SK-N-SH (cell line): ENCODE measurements at regions not wholly inside any gene's neighbourhood (a gene's known extent, or its start where the extent isn't known, plus 50 kb on each side); places are given as distances from the start of the nearest gene placed in this dataset.
A peak's percentile ranks its signal among the peaks of the same experiment; 100 is the strongest.

Experiments used
- CTCF ChIA-PET: fragments of 300-600, 350-600 bp; formaldehyde crosslinking; extraction: SDS; loops from one replicate; lab custom pipeline; 2021; lab: Yijun Ruan, JAX
- POLR2A ChIA-PET: fragments of 350-600 bp; sonication (Branson Sonifier 250); formaldehyde crosslinking; extraction: SDS; loops from one replicate; lab custom pipeline; 2020; ENCODE audit warnings: antibody characterized with exemption, inconsistent platforms; lab: Yijun Ruan, JAX
- DNase-seq: peaks from one replicate; pipeline ENCODE4 v3.0.0; 2012
- H2AFZ ChIP-seq: fragments of 200-600 bp; sonication (generic); 2 replicates; pipeline ENCODE4 v1.8.1; 2016; ENCODE audit warnings: antibody characterized with exemption, mild to moderate bottlenecking, low read depth
- H3F3A ChIP-seq: fragments of 200-600 bp; sonication (generic); replicated peaks from 2 replicates; pipeline ENCODE3; 2016; ENCODE audit warnings: antibody characterized with exemption, mild to moderate bottlenecking; ENCODE audit not compliant: insufficient read depth
- H3K27ac ChIP-seq, 2 experiments: fragments of 200-500 bp in 1 of 2; fragments of 200-600 bp in 1 of 2; sonication (Bioruptor generic) in 1 of 2; sonication (generic), shearing (Covaris generic) in 1 of 2; 2 replicates each; pipeline versions ENCODE4 v1.5.1 to v1.6.1; 2014 to 2016; ENCODE audit warnings: low read depth in 2 of 2, inconsistent platforms in 1 of 2, low read length in 1 of 2, mild to moderate bottlenecking in 1 of 2, mixed read lengths in 1 of 2
- H3K27me3 ChIP-seq: fragments of 200-600 bp; sonication (generic), shearing (Covaris generic); 2 replicates; pipeline ENCODE4 v1.6.1; 2016; ENCODE audit warnings: mixed run types; ENCODE audit not compliant: insufficient read depth
- H3K36me3 ChIP-seq, 2 experiments: fragments of 200-500 bp in 1 of 2; fragments of 200-600 bp in 1 of 2; sonication (Bioruptor generic) in 1 of 2; sonication (generic) in 1 of 2; replicated peaks in 1 of 2; 2 replicates each; pipeline versions ENCODE3 to v1.5.1; 2014 to 2016; ENCODE audit warnings: low read length in 1 of 2, mild to moderate bottlenecking in 1 of 2; ENCODE audit not compliant: insufficient read depth in 2 of 2, control insufficient read depth in 1 of 2
- H3K4me1 ChIP-seq, 2 experiments: fragments of 200-500 bp in 1 of 2; fragments of 200-600 bp in 1 of 2; sonication (Bioruptor generic) in 1 of 2; sonication (generic), shearing (Covaris generic) in 1 of 2; 2 replicates each; pipeline versions ENCODE4 v1.5.1 to v1.6.1; 2014 to 2016; ENCODE audit warnings: low read depth in 1 of 2, low read length in 1 of 2, mixed run types in 1 of 2; ENCODE audit not compliant: insufficient read depth in 2 of 2, control insufficient read depth in 1 of 2
- H3K4me2 ChIP-seq: fragments of 200-600 bp; sonication (generic), shearing (Covaris generic); 2 replicates; pipeline ENCODE4 v1.6.1; 2017; ENCODE audit warnings: mixed run types
- H3K4me3 ChIP-seq, 2 experiments: fragments of 200-500 bp in 1 of 2; fragments of 200-600 bp in 1 of 2; sonication (Bioruptor generic) in 1 of 2; sonication (generic), shearing (Covaris generic) in 1 of 2; 2 replicates each; pipeline versions ENCODE4 v1.5.1 to v1.8.1; 2014 to 2016; ENCODE audit warnings: low read depth in 2 of 2, inconsistent platforms in 1 of 2, low read length in 1 of 2, mild to moderate bottlenecking in 1 of 2, mixed read lengths in 1 of 2, moderate library complexity in 1 of 2
- H3K79me2 ChIP-seq: fragments of 200-600 bp; sonication (generic); 2 replicates; pipeline ENCODE4 v1.8.1; 2017; ENCODE audit warnings: mild to moderate bottlenecking; ENCODE audit not compliant: insufficient read depth
- H3K9ac ChIP-seq: fragments of 200-600 bp; sonication (generic); 2 replicates; pipeline ENCODE4 v1.6.1; 2017; ENCODE audit warnings: mixed run types
- H3K9me2 ChIP-seq: fragments of 200-600 bp; sonication (generic); 2 replicates; pipeline ENCODE4 v1.6.1; 2017; ENCODE audit warnings: mixed run types
- H3K9me3 ChIP-seq: fragments of 200-600 bp; sonication (generic); 2 replicates; pipeline ENCODE4 v1.6.1; 2017; ENCODE audit warnings: mixed run types, mild to moderate bottlenecking, moderate library complexity
- H4K20me1 ChIP-seq: fragments of 200-600 bp; sonication (generic); 2 replicates; pipeline ENCODE4 v1.6.1; 2017; ENCODE audit warnings: mild to moderate bottlenecking, mixed run types; ENCODE audit not compliant: insufficient read depth
- EZH2phosphoT487 ChIP-seq: fragments of 200-600 bp; sonication (generic); IDR thresholded peaks from 2 replicates; pipeline ENCODE4 v1.6.1; 2017; ENCODE audit warnings: low read depth, mixed run types, mild to moderate bottlenecking, antibody characterized with exemption, moderate library complexity, borderline replicate concordance
- FOXJ3 ChIP-seq: sonication (generic); formaldehyde crosslinking; IDR thresholded peaks from 2 replicates; pipeline ENCODE4 v1.5.1; 2020; ENCODE audit warnings: mild to moderate bottlenecking, missing genetic modification reagents
- JUND ChIP-seq: IDR thresholded peaks from 2 replicates; pipeline ENCODE4 v1.4.0; 2012
- NFIC ChIP-seq: IDR thresholded peaks from 2 replicates; pipeline ENCODE4 v1.4.0; 2012; ENCODE audit warnings: borderline replicate concordance
- RCOR1 ChIP-seq: fragments of 150-350 bp; IDR thresholded peaks from 2 replicates; pipeline ENCODE4 v1.6.1; 2017; ENCODE audit warnings: antibody characterized with exemption, low read length
- SMC3 ChIP-seq: IDR thresholded peaks from 2 replicates; pipeline ENCODE4 v1.6.1; 2012; ENCODE audit warnings: low read depth, low read length, improper control_type of control experiment
- TAF1 ChIP-seq: IDR thresholded peaks from 2 replicates; pipeline ENCODE4 v1.6.1; 2012; ENCODE audit warnings: low read depth, mild to moderate bottlenecking, low read length, moderate library complexity, borderline replicate concordance
- TEAD4 ChIP-seq: IDR thresholded peaks from 2 replicates; pipeline ENCODE4 v1.4.0; 2012; ENCODE audit warnings: mild to moderate bottlenecking, borderline replicate concordance; ENCODE audit not compliant: insufficient read depth
- WGBS: methylation state at CpG from one replicate; pipeline ENCODE4 v1.1.6; 2017; ENCODE audit warnings: low lambda C conversion rate; 5-methylcytosine and 5-hydroxymethylcytosine counted together
- TF ChIP-seq, protein P1 (sequence below): fragments of 150-350 bp; IDR thresholded peaks from 2 replicates; pipeline ENCODE4 v1.6.1; 2017; ENCODE audit warnings: antibody characterized with exemption, low read length, low read depth, borderline replicate concordance
- TF ChIP-seq, protein P2 (sequence below): IDR thresholded peaks from 2 replicates; pipeline ENCODE4; 2012

DNA sequence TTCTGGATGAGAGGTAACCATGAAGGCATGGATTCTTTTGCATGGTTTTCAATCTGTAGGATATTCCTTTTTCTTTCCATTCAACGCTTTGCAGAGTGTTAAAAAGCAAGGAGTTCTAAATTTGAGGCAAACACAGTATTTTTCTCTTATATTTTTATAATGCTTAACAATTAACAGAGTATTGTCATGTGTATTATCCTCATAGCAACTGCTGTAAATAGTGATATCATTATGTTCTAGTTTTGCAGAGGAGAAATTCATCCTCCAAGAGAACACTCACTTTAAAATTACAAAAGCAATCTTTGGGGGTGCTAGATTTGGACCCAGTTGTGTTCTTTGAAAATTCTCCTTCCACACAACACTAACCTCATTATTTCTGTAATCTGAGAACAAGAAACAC is 58.7 kb downstream of the RDH14 start:
- Histone ChIP-seq H3K4me2 (no peak overlapping the region), H3K36me3 (no peaks in the 10 kb centered on the region), H3K9ac (no peak overlapping the region), H4K20me1 (no peaks in the 10 kb centered on the region), H3K27me3 (no peaks in the 10 kb centered on the region), H3K9me2 (no peaks in the 10 kb centered on the region), H2AFZ (no peak overlapping the region), H3K27ac (no peak overlapping the region), H3K4me3 (no peak overlapping the region), H3K79me2 (no peaks in the 10 kb centered on the region), H3K9me3 (no peaks in the 10 kb centered on the region), H3F3A (no peaks in the 10 kb centered on the region), H3K4me1 (no peaks in the 10 kb centered on the region)
- DNase-seq: no peak
- WGBS: 78% methylated on average over 1 of the region's 1 CpG
- ChIA-PET CTCF (no interaction called here), POLR2A (no interaction called here)
- TF ChIP-seq, protein P1, sequence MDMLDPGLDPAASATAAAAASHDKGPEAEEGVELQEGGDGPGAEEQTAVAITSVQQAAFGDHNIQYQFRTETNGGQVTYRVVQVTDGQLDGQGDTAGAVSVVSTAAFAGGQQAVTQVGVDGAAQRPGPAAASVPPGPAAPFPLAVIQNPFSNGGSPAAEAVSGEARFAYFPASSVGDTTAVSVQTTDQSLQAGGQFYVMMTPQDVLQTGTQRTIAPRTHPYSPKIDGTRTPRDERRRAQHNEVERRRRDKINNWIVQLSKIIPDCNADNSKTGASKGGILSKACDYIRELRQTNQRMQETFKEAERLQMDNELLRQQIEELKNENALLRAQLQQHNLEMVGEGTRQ: no peak

DNA sequence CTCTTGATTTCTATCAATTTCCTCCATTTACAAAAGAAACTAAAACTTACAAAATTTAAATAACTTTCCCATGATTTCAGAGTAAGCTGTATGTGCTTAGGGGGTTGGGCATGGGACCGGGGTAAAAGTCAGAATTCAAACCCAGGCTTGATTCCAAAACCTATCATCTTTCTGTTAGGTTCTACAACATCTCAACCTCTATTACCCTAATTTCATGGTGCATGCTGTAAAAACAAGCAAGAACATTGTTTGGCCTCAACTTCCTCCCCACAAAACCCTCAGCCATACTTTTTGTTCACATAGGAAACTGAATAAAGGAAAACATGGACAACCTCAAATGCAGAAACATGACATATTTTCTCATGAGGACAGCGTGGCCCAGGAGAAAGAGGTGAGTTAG is 59.3 kb downstream of the RDH14 start:
- H3K9me2 ChIP-seq: no peaks in the 10 kb centered on the region
- H3K9me3 ChIP-seq: no peaks in the 10 kb centered on the region
- H3K79me2 ChIP-seq: no peaks in the 10 kb centered on the region
- 78% methylated on average over 2 of the region's 2 CpGs for WGBS
- no peak overlapping the region for H3K4me3 ChIP-seq
- H3K27me3 ChIP-seq: no peaks in the 10 kb centered on the region
- POLR2A ChIA-PET: no interaction called here
- no peak overlapping the region for H3K27ac ChIP-seq
- no peak overlapping the region for H3K4me2 ChIP-seq
- H3K9ac ChIP-seq: no peak overlapping the region
- H3F3A ChIP-seq: no peaks in the 10 kb centered on the region
- TF ChIP-seq EZH2phosphoT487: no peak
- no peak for TF ChIP-seq SMC3
- TF ChIP-seq, protein P1: no peak
- no peak for TF ChIP-seq TEAD4
- TF ChIP-seq FOXJ3 (CRISPR knock-in tag): no peak
- no peak for TF ChIP-seq JUND
- no peak for TF ChIP-seq TAF1
- no peaks in the 10 kb centered on the region for H4K20me1 ChIP-seq
- no peaks in the 10 kb centered on the region for H3K4me1 ChIP-seq
- no peak for DNase-seq
- no peak overlapping the region for H2AFZ ChIP-seq
- CTCF ChIA-PET: interaction anchor here (1.0 to 4.2 kb wide), 3 partner anchors 11 to 547 kb away, joined by 4 to 26 read pairs (median 4); no protein-coding TSS in a partner anchor
- no peaks in the 10 kb centered on the region for H3K36me3 ChIP-seq

DNA sequence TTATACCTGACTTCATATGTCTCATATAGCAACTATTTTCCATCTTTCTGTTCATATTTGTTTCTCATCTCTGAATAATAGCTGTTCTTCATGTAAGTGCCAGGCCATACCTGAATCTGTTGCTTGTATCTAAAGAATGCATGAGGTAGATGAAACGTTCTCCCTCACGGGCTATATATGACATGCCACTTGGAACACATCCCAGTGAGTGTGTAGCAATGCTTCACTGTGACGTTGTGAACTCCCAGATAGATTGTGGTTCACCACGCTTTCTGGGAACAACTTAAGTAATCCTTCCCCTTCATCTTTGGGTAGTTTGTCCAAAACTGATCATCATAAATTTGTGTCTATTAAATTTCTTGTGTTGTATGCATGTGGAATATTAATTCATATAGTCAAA is 60.1 kb downstream of the RDH14 start:
- no peak for DNase-seq
- Histone ChIP-seq H3K79me2 (no peaks in the 10 kb centered on the region), H3K36me3 (no peaks in the 10 kb centered on the region), H3K4me3 (no peak overlapping the region), H3K4me1 (no peaks in the 10 kb centered on the region; a peak in 1 of 4 replicates), H2AFZ (no peak overlapping the region), H3K9me2 (no peaks in the 10 kb centered on the region), H3K4me2 (no peak overlapping the region), H4K20me1 (no peaks in the 10 kb centered on the region), H3K27me3 (no peaks in the 10 kb centered on the region), H3F3A (no peaks in the 10 kb centered on the region), H3K9ac (no peak overlapping the region), H3K9me3 (no peaks in the 10 kb centered on the region), H3K27ac (no peak overlapping the region)
- no peak for TF ChIP-seq RCOR1
- TF ChIP-seq, protein P2, sequence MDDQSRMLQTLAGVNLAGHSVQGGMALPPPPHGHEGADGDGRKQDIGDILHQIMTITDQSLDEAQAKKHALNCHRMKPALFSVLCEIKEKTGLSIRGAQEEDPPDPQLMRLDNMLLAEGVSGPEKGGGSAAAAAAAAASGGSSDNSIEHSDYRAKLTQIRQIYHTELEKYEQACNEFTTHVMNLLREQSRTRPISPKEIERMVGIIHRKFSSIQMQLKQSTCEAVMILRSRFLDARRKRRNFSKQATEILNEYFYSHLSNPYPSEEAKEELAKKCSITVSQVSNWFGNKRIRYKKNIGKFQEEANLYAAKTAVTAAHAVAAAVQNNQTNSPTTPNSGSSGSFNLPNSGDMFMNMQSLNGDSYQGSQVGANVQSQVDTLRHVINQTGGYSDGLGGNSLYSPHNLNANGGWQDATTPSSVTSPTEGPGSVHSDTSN: 0 out of 2 replicates have a peak, but pooled peaks have one; percentile 20
- TF ChIP-seq NFIC: peak; percentile 35; the same call in 1 of the 2 replicates
- WGBS: 39% methylated on average over 4 of the region's 4 CpGs
- POLR2A ChIA-PET: no interaction called here
- CTCF ChIA-PET: interaction anchor here (1.0 to 4.2 kb wide), 4 partner anchors 10 to 547 kb away, joined by 4 to 26 read pairs (median 7); no protein-coding TSS in a partner anchor
